Pancreas (tissue), 10 donors: ENCODE measurements at regions not wholly inside any gene's neighbourhood (a gene's known extent, or its start where the extent isn't known, plus 50 kb on each side); places are given as distances from the start of the nearest gene placed in this dataset.

Experiments
- ATAC-seq, 4 donors: fragments of 200-7000 bp; cut with Tn5 transposase; one replicate each; pipeline versions ENCODE4 v1.8.0 to v1.9.1; 2020; ENCODE audit warnings: mild to moderate bottlenecking in 4 of 4, moderate library complexity in 4 of 4
- DNase-seq, 6 donors: peaks; one replicate each; pipeline ENCODE4 v3.0.0-alpha.2; 2020
- FAIRE-seq: peaks from 2 replicates; lab custom pipeline; 2012; peaks lifted over from hg19 to GRCh38; lab: Jason Lieb, UNC
- H3K27ac ChIP-seq, 4 donors: fragments of 200-600 bp; sonication (generic); 1 replicate in 3 of 4; 2 replicates in 1 of 4; pipeline versions ENCODE4 v1.5.0 to v1.8.0; 2020
- H3K27me3 ChIP-seq, 4 donors: fragments of 200-600 bp; one replicate each; pipeline ENCODE4 v1.8.0; 2021
- H3K36me3 ChIP-seq, 3 donors: fragments of 200-600 bp; sonication (generic) in 1 of 3; one replicate each; pipeline versions ENCODE4 v1.5.0 to v1.8.0; 2020 to 2021
- H3K4me1 ChIP-seq, 3 donors: fragments of 200-600 bp; one replicate each; pipeline ENCODE4 v1.8.0; 2021
- H3K4me3 ChIP-seq, 4 donors: fragments of 200-600 bp; sonication (generic) in 2 of 4; one replicate each; pipeline versions ENCODE4 v1.5.0 to v1.8.0; 2020 to 2021
- H3K9me3 ChIP-seq, 4 donors: fragments of 200-600 bp; one replicate each; pipeline ENCODE4 v1.8.0; 2021
- WGBS, 2 donors: extraction: QIAGEN DNeasy Blood & Tissue Kit; methylation state at CpG; one replicate each; pipeline ENCODE4 v1.1.7; 2013; 5-methylcytosine and 5-hydroxymethylcytosine counted together
- intact Hi-C, 3 donors: fragments of 100-400 bp; cut with DNase I; formaldehyde crosslinking; loops; one replicate each; pipeline versions ENCODE4 v1.11.1 to v1.14.2; 2022
- TF ChIP-seq, protein P1 (sequence below), 4 donors: fragments of 200-600 bp; sonication (generic) in 3 of 4; IDR thresholded peaks; one replicate each; pipeline versions ENCODE4 v1.5.0 to v1.8.0; 2021; ENCODE audit warnings: antibody characterized with exemption in 4 of 4
- donor health status: healthy with polysubstance abuse.
- donor health status: DM: no; HTN: no; CAD: no; lungs with moderate emphysema.
- donor health status: DM: no; HTN: no; CAD: no.
- donor health status: control.
- donor health status: control.
- donor health status: Bipolar disorder and iron deficiency.
- donor health status: DM: yes; HTN: yes; CAD: no.
- donor health status: DM: no; HTN: no; CAD: no.
- donor health status: DM: no; HTN: no; CAD: no.
- donor health status: DM: yes; HTN: yes; CAD: no.

DNA sequence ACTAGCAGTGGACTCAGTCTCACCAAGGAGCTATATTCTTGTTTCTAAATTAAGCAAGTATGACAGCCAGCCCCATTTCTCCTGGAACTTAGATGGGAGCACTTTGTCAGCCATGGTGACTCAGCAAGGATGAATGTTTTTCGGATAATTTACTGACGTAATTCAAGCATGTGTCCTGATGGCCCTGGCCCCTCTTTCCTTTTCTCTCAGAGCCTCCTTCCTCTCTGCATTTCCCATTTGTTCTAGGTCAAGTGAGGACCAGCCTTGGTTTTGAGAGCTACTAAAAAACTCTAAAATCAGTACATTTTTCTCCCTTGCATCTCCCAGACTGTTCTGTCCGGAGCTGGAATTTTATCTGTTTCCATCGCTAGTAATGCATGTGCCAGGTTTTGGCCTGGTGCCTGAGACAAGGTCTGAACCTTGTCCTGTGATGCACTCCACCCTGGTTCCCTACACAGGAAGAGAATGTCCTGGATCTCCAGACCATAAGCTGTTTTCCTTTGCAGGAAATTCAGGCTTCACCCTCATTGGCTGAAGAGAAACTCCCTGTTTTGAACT, 256.6 kb upstream of the ROPN1 start:
- Histone ChIP-seq H3K27me3 (no peaks in the 10 kb centered on the region), H3K36me3 (no peaks in the 10 kb centered on the region), H3K27ac (peak overlapping the region in 2 of 4 donors; percentile 0 to 30), H3K4me1 (no peaks in the 10 kb centered on the region), H3K4me3 (no peak overlapping the region), H3K9me3 (no peaks in the 10 kb centered on the region)
- peak in 1 of 6 donors; percentile 29 for DNase-seq
- intact Hi-C loops = no loop called here
- no peak for FAIRE-seq
- TF ChIP-seq, protein P1, sequence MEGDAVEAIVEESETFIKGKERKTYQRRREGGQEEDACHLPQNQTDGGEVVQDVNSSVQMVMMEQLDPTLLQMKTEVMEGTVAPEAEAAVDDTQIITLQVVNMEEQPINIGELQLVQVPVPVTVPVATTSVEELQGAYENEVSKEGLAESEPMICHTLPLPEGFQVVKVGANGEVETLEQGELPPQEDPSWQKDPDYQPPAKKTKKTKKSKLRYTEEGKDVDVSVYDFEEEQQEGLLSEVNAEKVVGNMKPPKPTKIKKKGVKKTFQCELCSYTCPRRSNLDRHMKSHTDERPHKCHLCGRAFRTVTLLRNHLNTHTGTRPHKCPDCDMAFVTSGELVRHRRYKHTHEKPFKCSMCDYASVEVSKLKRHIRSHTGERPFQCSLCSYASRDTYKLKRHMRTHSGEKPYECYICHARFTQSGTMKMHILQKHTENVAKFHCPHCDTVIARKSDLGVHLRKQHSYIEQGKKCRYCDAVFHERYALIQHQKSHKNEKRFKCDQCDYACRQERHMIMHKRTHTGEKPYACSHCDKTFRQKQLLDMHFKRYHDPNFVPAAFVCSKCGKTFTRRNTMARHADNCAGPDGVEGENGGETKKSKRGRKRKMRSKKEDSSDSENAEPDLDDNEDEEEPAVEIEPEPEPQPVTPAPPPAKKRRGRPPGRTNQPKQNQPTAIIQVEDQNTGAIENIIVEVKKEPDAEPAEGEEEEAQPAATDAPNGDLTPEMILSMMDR (IDR thresholded peaks at IDR 0.05) = no peak
- ATAC-seq = peak; percentile 31 to 56 (median 49)
- WGBS, 2 donors = 46 to 51% methylated on average over 4 of the region's 4 CpGs

DNA sequence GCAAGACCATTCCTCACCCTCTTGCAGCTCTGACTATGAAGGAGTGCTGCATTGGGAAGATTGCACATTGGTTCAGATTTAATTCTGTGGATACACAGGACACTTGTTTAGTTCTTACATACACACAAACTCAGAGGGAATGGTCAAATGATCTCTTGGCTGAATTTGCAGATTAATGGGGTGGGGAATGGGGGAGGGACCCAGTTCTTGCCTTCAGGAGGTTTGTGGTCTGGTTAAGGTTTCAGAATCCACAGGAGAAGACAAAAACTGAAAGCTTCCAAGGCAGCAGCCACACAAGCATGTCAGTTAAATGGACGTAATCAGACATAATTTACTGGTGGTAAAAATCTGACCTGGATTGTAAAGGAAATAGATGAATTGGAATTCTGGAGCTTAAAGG, 257.1 kb upstream of the ROPN1 start:
- Histone ChIP-seq H3K4me1 (no peaks in the 10 kb centered on the region), H3K27ac (peak overlapping the region in 2 of 4 donors; percentile 0 to 30), H3K36me3 (no peaks in the 10 kb centered on the region), H3K4me3 (no peak overlapping the region), H3K27me3 (no peaks in the 10 kb centered on the region), H3K9me3 (no peaks in the 10 kb centered on the region)
- ATAC-seq = no peak
- intact Hi-C loops = no loop called here
- no peak for FAIRE-seq
- WGBS, 2 donors = 90 to 95% methylated on average over 1 of the region's 1 CpG
- DNase-seq = no peak
- TF ChIP-seq, protein P1 (IDR thresholded peaks at IDR 0.05) = no peak

DNA sequence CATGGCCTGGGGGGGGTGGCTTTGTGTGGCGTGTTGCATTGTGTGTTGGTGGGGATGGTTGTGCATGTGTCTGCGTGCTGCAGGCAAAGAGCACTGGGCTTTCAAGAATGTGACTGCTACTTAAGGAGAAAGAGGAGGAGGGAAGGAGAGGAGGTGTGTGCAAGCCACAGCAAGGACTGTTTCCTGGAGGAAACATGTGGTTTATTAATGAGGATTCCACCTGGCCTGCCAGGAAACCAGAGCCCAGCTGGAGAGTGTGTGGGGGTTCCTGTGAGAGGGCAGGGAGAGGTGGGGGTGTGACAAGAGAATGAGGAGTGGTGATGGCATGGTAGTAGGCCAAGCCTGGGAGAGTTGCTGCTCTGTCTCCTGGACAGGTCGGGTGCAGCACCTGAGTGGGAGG, 258.1 kb upstream of the ROPN1 start:
- FAIRE-seq (no peak), ATAC-seq (no peak), DNase-seq (no peak)
- Histone ChIP-seq H3K36me3 (no peaks in the 10 kb centered on the region), H3K4me3 (no peak overlapping the region), H3K27ac (no peak overlapping the region), H3K4me1 (no peaks in the 10 kb centered on the region), H3K9me3 (no peaks in the 10 kb centered on the region), H3K27me3 (no peaks in the 10 kb centered on the region)
- 76 to 88% methylated on average over 3 of the region's 3 CpGs for WGBS, 2 donors
- TF ChIP-seq, protein P1 (IDR thresholded peaks at IDR 0.05) = no peak
- intact Hi-C loops = no loop called here

DNA sequence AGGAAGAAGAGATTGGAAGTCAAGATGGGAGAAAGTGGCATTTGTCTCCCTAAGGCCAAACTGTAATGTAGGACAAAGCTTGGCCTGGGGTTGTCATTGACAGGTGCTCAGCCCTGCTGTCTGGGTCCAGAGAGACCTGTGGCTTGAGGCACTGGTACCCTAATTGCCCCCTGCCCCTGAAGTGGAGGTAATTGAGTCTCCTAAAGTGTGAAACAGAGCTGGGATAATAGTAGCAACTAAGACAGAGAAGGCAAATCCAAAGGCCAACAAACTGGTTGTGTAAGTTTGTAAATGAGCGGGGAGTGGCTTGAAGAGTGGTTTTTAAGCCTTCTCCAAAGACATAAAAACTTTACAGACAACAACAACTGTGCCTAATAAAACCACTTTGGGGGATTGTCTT, 264.2 kb upstream of the ROPN1 start:
- FAIRE-seq (no peak), DNase-seq (no peak), ATAC-seq (no peak)
- TF ChIP-seq, protein P1 (IDR thresholded peaks at IDR 0.05) = no peak
- no peak overlapping the region for H3K27ac ChIP-seq
- 89 to 92% methylated on average over 1 of the region's 1 CpG for WGBS, 2 donors
- no peaks in the 10 kb centered on the region for H3K9me3 ChIP-seq
- H3K4me3 ChIP-seq = no peak overlapping the region
- H3K27me3 ChIP-seq = no peaks in the 10 kb centered on the region
- intact Hi-C loops = no loop called here
- H3K4me1 ChIP-seq = no peaks in the 10 kb centered on the region
- no peaks in the 10 kb centered on the region for H3K36me3 ChIP-seq

DNA sequence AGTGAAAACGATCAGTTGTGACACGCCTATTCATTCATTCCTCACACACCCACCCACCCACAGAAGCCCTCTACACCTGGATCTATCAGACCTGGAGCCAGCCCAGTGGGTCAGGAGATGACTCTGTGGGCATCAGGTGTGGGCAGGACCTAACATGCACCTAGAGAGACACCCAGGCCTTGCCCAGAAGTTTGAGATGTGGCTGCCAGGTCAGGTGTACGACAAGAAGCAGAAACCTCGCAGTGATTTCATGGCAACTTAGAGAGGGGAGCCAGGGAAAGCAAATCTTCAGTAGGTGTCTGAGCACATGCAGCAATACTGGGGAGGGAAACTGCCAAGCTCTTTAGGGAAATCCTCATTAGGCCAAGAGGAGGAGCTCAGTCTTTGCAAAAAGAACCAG, 264.7 kb upstream of the ROPN1 start:
- intact Hi-C loops = no loop called here
- DNase-seq (no peak), FAIRE-seq (no peak), ATAC-seq (no peak)
- Histone ChIP-seq H3K4me1 (no peaks in the 10 kb centered on the region), H3K27me3 (no peaks in the 10 kb centered on the region), H3K27ac (no peak overlapping the region), H3K4me3 (no peak overlapping the region), H3K9me3 (no peaks in the 10 kb centered on the region), H3K36me3 (no peaks in the 10 kb centered on the region)
- WGBS, 2 donors = 87 to 89% methylated on average over 4 of the region's 4 CpGs
- TF ChIP-seq, protein P1 (IDR thresholded peaks at IDR 0.05) = no peak
